GM23338 (cell line): ENCODE measurements at regions not wholly inside any gene's neighbourhood (a gene's known extent, or its start where the extent isn't known, plus 50 kb on each side); places are given as distances from the start of the nearest gene placed in this dataset.

ENCODE experiments used
- ATAC-seq: fragments of 200-7000 bp; cut with Tn5 transposase; 3 replicates; pipeline ENCODE4 v1.9.1; 2020
- DNase-seq: peaks from one replicate; pipeline ENCODE4 v3.0.0-alpha.2; 2015; ENCODE audit warnings: low spot score
- H2AFZ ChIP-seq: fragments of 200-600 bp; sonication (generic); 2 replicates; pipeline ENCODE4 v1.8.0; 2016; ENCODE audit warnings: antibody characterized with exemption, mild to moderate bottlenecking, moderate library complexity
- H3F3A ChIP-seq: fragments of 200-600 bp; sonication (generic); replicated peaks from 2 replicates; pipeline ENCODE4 v1.8.0; 2017; ENCODE audit warnings: antibody characterized with exemption, mixed run types, low read depth
- H3K27ac ChIP-seq: fragments of 200-600 bp; sonication (generic); 2 replicates; pipeline ENCODE4 v1.6.1; 2016; ENCODE audit warnings: low read depth
- H3K27me3 ChIP-seq: fragments of 200-600 bp; sonication (generic); 2 replicates; pipeline ENCODE4 v1.8.0; 2016; ENCODE audit warnings: mild to moderate bottlenecking, mixed run types, moderate library complexity; ENCODE audit not compliant: insufficient read depth
- H3K36me3 ChIP-seq: fragments of 200-600 bp; sonication (generic); 2 replicates; pipeline ENCODE4 v1.8.0; 2016; ENCODE audit warnings: mild to moderate bottlenecking; ENCODE audit not compliant: insufficient read depth
- H3K4me1 ChIP-seq: fragments of 200-600 bp; sonication (generic); 2 replicates; pipeline ENCODE4 v1.8.0; 2016; ENCODE audit warnings: mild to moderate bottlenecking, moderate library complexity; ENCODE audit not compliant: insufficient read depth
- H3K4me2 ChIP-seq: fragments of 200-600 bp; sonication (generic); 2 replicates; pipeline ENCODE4 v1.7.1; 2017; ENCODE audit warnings: mixed run types
- H3K4me3 ChIP-seq: fragments of 200-600 bp; sonication (generic); 2 replicates; pipeline ENCODE4 v1.6.1; 2016; ENCODE audit warnings: mixed run types
- H3K79me2 ChIP-seq: fragments of 200-600 bp; sonication (generic); replicated peaks from 2 replicates; pipeline ENCODE4 v1.8.0; 2017; ENCODE audit warnings: mild to moderate bottlenecking; ENCODE audit not compliant: insufficient read depth
- H3K9me2 ChIP-seq: fragments of 200-600 bp; sonication (generic); 2 replicates; pipeline ENCODE4 v1.8.0; 2017; ENCODE audit not compliant: insufficient read depth
- H4K20me1 ChIP-seq: fragments of 200-600 bp; sonication (generic); replicated peaks from 2 replicates; pipeline ENCODE4 v1.8.0; 2017; ENCODE audit warnings: mild to moderate bottlenecking; ENCODE audit not compliant: insufficient read depth
- H3K27ac Mint-ChIP-seq: 2 replicates; pipeline ENCODE4 v1.8.0; 2020; ENCODE audit warnings: inconsistent platforms, mild to moderate bottlenecking, moderate library complexity, mixed read lengths
- H3K27me3 Mint-ChIP-seq: 3 replicates; pipeline ENCODE4 v1.8.0; 2022; ENCODE audit warnings: low read depth, mild to moderate bottlenecking, moderate library complexity, mixed read lengths, inconsistent platforms; ENCODE audit not compliant: insufficient read depth, poor library complexity
- H3K36me3 Mint-ChIP-seq: 3 replicates; pipeline ENCODE4 v1.8.0; 2021; ENCODE audit warnings: low read depth, mild to moderate bottlenecking, inconsistent platforms, moderate library complexity, mixed read lengths
- H3K4me1 Mint-ChIP-seq: 3 replicates; pipeline ENCODE4 v1.8.0; 2020; ENCODE audit warnings: mild to moderate bottlenecking, inconsistent platforms, mixed read lengths
- H3K4me3 Mint-ChIP-seq: 3 replicates; pipeline ENCODE4 v1.8.0; 2021; ENCODE audit warnings: moderate library complexity, mild to moderate bottlenecking, inconsistent platforms, mixed read lengths
- H3K9me3 Mint-ChIP-seq: 3 replicates; pipeline ENCODE4 v1.8.0; 2020; ENCODE audit warnings: moderate library complexity, mild to moderate bottlenecking, inconsistent platforms, mixed read lengths
- CREB1 ChIP-seq: fragments of 250-450 bp; sonication (Bioruptor Pico); IDR thresholded peaks from 2 replicates; pipeline ENCODE4 v1.5.0; 2020; ENCODE audit warnings: low read depth, mild to moderate bottlenecking, moderate library complexity
- EZH2 ChIP-seq: fragments of 200-600 bp; sonication (generic); IDR thresholded peaks from one replicate; pipeline ENCODE4 v1.8.0; 2017; ENCODE audit warnings: antibody characterized with exemption, mild to moderate bottlenecking, low read depth; ENCODE audit not compliant: unreplicated experiment
- EZH2phosphoT487 ChIP-seq: fragments of 200-600 bp; sonication (generic); IDR thresholded peaks from one replicate; pipeline ENCODE4 v1.8.1; 2018; ENCODE audit warnings: antibody characterized with exemption; ENCODE audit not compliant: unreplicated experiment
- JUNB ChIP-seq: IDR thresholded peaks from one replicate; pipeline ENCODE4 v1.6.1; 2016; ENCODE audit warnings: antibody characterized with exemption; ENCODE audit not compliant: unreplicated experiment
- NANOG ChIP-seq: IDR thresholded peaks from 2 replicates; pipeline ENCODE4 v1.6.1; 2016; ENCODE audit warnings: antibody characterized with exemption, borderline replicate concordance
- POLR2AphosphoS5 ChIP-seq: IDR thresholded peaks from 2 replicates; pipeline ENCODE4 v1.6.1; 2016; ENCODE audit warnings: antibody characterized with exemption, low read depth
- STAT1 ChIP-seq: IDR thresholded peaks from one replicate; pipeline ENCODE4 v1.6.1; 2016; ENCODE audit warnings: antibody characterized with exemption; ENCODE audit not compliant: unreplicated experiment
- ZNF114 ChIP-seq: fragments of 250-450 bp; sonication (Bioruptor Pico); IDR thresholded peaks from 2 replicates; pipeline ENCODE4 v1.5.0; 2020; ENCODE audit warnings: mild to moderate bottlenecking, moderate library complexity
- ZNF331 ChIP-seq: fragments of 250-450 bp; sonication (Bioruptor Pico); IDR thresholded peaks from 2 replicates; pipeline ENCODE4 v1.5.0; 2020; ENCODE audit warnings: low read depth, mild to moderate bottlenecking, moderate library complexity
- TF ChIP-seq, protein P1 (sequence below): IDR thresholded peaks from one replicate; pipeline ENCODE4 v1.6.1; 2018; ENCODE audit warnings: antibody characterized with exemption; ENCODE audit not compliant: unreplicated experiment
- TF ChIP-seq, protein P2 (sequence below): IDR thresholded peaks from 2 replicates; pipeline ENCODE4 v1.6.1; 2016; ENCODE audit warnings: antibody characterized with exemption
- TF ChIP-seq, protein P3 (sequence below), 2 experiments: fragments of 200-600 bp in 1 of 2; sonication (generic) in 1 of 2; conservative IDR thresholded peaks; 2 replicates each; pipeline versions ENCODE4 v1.5.1 to v1.6.1; 2016 to 2017; ENCODE audit warnings: antibody characterized with exemption in 2 of 2, low read depth in 2 of 2, mild to moderate bottlenecking in 2 of 2, moderate library complexity in 1 of 2

DNA sequence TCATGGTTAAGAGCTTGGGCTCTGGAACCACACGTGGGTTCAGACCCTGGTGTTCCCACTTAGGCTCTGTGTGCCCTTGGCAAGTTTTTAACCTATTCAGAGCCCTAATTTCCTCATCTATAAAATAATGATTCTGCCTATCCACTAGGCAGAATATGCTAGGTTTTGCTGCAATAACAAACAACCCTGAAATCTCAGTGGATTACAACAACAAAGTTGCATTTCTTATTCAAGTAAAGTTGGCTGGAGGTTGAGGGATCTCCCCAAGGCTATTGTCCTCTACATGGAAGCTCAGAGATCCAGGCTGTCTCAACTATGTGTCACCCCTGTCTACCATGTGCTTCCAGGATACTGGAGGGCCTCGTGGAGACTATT lies 275.4 kb upstream of the SIX2 start (continued):
- TF ChIP-seq, protein P1, sequence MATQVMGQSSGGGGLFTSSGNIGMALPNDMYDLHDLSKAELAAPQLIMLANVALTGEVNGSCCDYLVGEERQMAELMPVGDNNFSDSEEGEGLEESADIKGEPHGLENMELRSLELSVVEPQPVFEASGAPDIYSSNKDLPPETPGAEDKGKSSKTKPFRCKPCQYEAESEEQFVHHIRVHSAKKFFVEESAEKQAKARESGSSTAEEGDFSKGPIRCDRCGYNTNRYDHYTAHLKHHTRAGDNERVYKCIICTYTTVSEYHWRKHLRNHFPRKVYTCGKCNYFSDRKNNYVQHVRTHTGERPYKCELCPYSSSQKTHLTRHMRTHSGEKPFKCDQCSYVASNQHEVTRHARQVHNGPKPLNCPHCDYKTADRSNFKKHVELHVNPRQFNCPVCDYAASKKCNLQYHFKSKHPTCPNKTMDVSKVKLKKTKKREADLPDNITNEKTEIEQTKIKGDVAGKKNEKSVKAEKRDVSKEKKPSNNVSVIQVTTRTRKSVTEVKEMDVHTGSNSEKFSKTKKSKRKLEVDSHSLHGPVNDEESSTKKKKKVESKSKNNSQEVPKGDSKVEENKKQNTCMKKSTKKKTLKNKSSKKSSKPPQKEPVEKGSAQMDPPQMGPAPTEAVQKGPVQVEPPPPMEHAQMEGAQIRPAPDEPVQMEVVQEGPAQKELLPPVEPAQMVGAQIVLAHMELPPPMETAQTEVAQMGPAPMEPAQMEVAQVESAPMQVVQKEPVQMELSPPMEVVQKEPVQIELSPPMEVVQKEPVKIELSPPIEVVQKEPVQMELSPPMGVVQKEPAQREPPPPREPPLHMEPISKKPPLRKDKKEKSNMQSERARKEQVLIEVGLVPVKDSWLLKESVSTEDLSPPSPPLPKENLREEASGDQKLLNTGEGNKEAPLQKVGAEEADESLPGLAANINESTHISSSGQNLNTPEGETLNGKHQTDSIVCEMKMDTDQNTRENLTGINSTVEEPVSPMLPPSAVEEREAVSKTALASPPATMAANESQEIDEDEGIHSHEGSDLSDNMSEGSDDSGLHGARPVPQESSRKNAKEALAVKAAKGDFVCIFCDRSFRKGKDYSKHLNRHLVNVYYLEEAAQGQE = no peak
- no peak for TF ChIP-seq CREB1 (CRISPR knock-in tag)
- no peak for TF ChIP-seq JUNB
- TF ChIP-seq, protein P2, sequence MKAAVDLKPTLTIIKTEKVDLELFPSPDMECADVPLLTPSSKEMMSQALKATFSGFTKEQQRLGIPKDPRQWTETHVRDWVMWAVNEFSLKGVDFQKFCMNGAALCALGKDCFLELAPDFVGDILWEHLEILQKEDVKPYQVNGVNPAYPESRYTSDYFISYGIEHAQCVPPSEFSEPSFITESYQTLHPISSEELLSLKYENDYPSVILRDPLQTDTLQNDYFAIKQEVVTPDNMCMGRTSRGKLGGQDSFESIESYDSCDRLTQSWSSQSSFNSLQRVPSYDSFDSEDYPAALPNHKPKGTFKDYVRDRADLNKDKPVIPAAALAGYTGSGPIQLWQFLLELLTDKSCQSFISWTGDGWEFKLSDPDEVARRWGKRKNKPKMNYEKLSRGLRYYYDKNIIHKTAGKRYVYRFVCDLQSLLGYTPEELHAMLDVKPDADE = no peak
- no peak for TF ChIP-seq ZNF114
- TF ChIP-seq, protein P3, sequence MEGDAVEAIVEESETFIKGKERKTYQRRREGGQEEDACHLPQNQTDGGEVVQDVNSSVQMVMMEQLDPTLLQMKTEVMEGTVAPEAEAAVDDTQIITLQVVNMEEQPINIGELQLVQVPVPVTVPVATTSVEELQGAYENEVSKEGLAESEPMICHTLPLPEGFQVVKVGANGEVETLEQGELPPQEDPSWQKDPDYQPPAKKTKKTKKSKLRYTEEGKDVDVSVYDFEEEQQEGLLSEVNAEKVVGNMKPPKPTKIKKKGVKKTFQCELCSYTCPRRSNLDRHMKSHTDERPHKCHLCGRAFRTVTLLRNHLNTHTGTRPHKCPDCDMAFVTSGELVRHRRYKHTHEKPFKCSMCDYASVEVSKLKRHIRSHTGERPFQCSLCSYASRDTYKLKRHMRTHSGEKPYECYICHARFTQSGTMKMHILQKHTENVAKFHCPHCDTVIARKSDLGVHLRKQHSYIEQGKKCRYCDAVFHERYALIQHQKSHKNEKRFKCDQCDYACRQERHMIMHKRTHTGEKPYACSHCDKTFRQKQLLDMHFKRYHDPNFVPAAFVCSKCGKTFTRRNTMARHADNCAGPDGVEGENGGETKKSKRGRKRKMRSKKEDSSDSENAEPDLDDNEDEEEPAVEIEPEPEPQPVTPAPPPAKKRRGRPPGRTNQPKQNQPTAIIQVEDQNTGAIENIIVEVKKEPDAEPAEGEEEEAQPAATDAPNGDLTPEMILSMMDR (conservative IDR thresholded peaks at IDR 0.05; ENCODE audit: low read depth in 2 of 2) = no peak
- TF ChIP-seq EZH2phosphoT487 = no peak

DNA sequence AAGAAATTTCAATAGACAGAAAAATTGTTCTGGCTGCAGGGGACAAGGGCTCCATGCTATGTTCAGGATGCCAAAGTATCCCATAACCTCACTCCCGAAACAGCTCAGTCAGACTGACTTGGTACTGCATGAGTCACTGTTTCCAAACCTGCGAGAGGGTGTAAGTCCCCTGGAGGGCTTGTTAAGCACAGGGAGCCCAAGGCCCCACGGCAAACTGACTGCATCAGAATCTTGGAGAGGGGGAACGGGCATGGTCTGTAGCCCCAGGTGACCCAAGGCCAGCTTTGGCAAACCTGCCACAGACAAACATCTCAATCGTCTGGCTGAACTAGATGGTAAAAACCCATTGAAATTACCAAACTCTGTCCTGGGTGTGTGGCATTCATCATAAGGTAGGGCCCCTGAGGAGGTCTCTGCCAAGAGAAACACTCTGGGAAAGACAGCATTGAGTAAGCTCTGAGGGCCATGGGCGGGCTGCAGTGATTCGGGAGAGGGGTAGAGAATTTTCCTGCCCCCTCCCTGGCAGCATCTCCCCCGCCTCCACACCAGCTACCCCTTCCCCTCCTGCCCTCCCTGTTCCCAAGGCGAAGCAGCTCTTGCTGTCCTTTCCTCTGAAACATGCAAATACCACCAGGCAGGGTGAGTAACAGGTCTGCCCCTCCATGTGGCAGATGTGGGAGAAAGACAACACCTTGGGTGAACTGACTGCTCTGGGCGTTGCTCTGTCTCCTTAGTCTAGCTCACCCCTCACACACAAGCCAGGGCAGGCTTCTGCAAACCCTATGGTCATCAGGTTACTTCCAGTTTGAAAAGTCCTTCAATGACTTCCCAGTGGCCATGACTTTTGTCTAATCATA lies 274.7 kb upstream of the SIX2 start:
- no peaks in the 10 kb centered on the region for H3K27me3 ChIP-seq
- TF ChIP-seq EZH2 = no peak
- TF ChIP-seq CREB1 (CRISPR knock-in tag) = no peak
- TF ChIP-seq ZNF331 (CRISPR knock-in tag) = no peak
- TF ChIP-seq STAT1 = no peak
- TF ChIP-seq JUNB = no peak
- TF ChIP-seq POLR2AphosphoS5 = no peak
- TF ChIP-seq EZH2phosphoT487 = no peak
- TF ChIP-seq, protein P1 = no peak
- TF ChIP-seq, protein P2 = no peak
- no peak for TF ChIP-seq NANOG
- Mint-ChIP-seq H3K4me3 (no peak overlapping the region), H3K9me3 (peaks cover 4% of the 10 kb centered on the region; the same call in 2 of the 3 replicates), H3K36me3 (peaks cover 3% of the 10 kb centered on the region; the same call in 2 of the 3 replicates), H3K4me1 (no peaks in the 10 kb centered on the region), H3K27ac (no peak overlapping the region), H3K27me3 (peaks cover 10% of the 10 kb centered on the region)
- H3K4me2 ChIP-seq = no peak overlapping the region
- H3K36me3 ChIP-seq = no peaks in the 10 kb centered on the region; the same call in 1 of the 2 replicates
- no peaks in the 10 kb centered on the region for H3K79me2 ChIP-seq
- DNase-seq = no peak
- no peaks in the 10 kb centered on the region for H4K20me1 ChIP-seq
- no peak overlapping the region for H2AFZ ChIP-seq
- no peaks in the 10 kb centered on the region for H3F3A ChIP-seq
- ATAC-seq = no peak
- no peak overlapping the region for H3K27ac ChIP-seq
- H3K9me2 ChIP-seq = no peaks in the 10 kb centered on the region
- H3K4me3 ChIP-seq = no peak overlapping the region
- no peaks in the 10 kb centered on the region for H3K4me1 ChIP-seq
